ENCODE measurements at regions not wholly inside any gene's neighbourhood (a gene's known extent, or its start where the extent isn't known, plus 50 kb on each side); places are given as distances from the start of the nearest gene placed in this dataset.

GRCh38 chr11:95575517-95575916 is 214.1 kb downstream of the FAM76B start:
- H2BK5ac ChIP-seq (ENCODE audit: low read depth, low read length), result no peak overlapping the region
- H3K4me2 ChIP-seq (ENCODE audit: insufficient read depth in 1 of 2, low read depth in 2 of 2, low read length in 2 of 2), result no peak overlapping the region
- H4K20me1 ChIP-seq (replicated peaks in 1 of 2; ENCODE audit: control insufficient read depth in 1 of 2, insufficient read depth in 2 of 2, low read length in 2 of 2), result no peaks in the 10 kb centered on the region
- no peak overlapping the region for H3K4ac ChIP-seq (replicated peaks; ENCODE audit: insufficient read length, low read depth, low read length)
- no peak overlapping the region for H2BK120ac ChIP-seq (replicated peaks; ENCODE audit: low read depth, low read length)
- no peak overlapping the region for H2BK12ac ChIP-seq (ENCODE audit: low read depth, low read length)
- no peak overlapping the region for H2AK5ac ChIP-seq (ENCODE audit: low read depth, low read length)
- no peak overlapping the region for H3K14ac ChIP-seq (ENCODE audit: insufficient read length)
- no peak overlapping the region for H3K18ac ChIP-seq (ENCODE audit: extremely low read depth, low read length)
- ChIA-PET POLR2A (ENCODE audit: partially characterized antibody) (no interaction called here), CTCF (ENCODE audit: partially characterized antibody) (interaction anchor here (0.6 to 1.6 kb wide), 8 partner anchors 16 to 420 kb away, joined by 3 to 4 read pairs (median 3); no protein-coding TSS in a partner anchor)
- no peak for DNase-seq (ENCODE audit: low read depth in 1 of 2, low spot score in 2 of 2)
- H3K4me3 ChIP-seq (ENCODE audit: extremely low read depth in 1 of 4, insufficient read depth in 2 of 4, low read depth in 3 of 4, low read length in 4 of 4), result no peak overlapping the region
- H3K23ac ChIP-seq (ENCODE audit: insufficient read length), result no peak overlapping the region
- no peak for FAIRE-seq
- H3K4me1 ChIP-seq (replicated peaks in 1 of 4; ENCODE audit: control insufficient read depth in 3 of 4, insufficient read depth in 4 of 4, low read length in 3 of 4), result no peaks in the 10 kb centered on the region; a peak in 1 of 7 replicates
- H3K79me2 ChIP-seq (ENCODE audit: control insufficient read depth in 1 of 2, insufficient read depth in 2 of 2, low read length in 2 of 2), result no peaks in the 10 kb centered on the region
- H2BK20ac ChIP-seq (ENCODE audit: low read length), result no peak overlapping the region
- no peak overlapping the region for H3K56ac ChIP-seq (replicated peaks; ENCODE audit: insufficient read length, low read depth, low read length)
- H4K8ac ChIP-seq (ENCODE audit: extremely low read depth, insufficient read depth, low read length), result no peak overlapping the region
- no peak overlapping the region for H3K9ac ChIP-seq (replicated peaks in 1 of 4; ENCODE audit: extremely low read depth in 1 of 4, low read depth in 3 of 4, low read length in 3 of 4)
- no peak overlapping the region for H2BK15ac ChIP-seq (ENCODE audit: low read length)
- H3K27ac ChIP-seq (ENCODE audit: low read depth, low read length), result no peak overlapping the region
- 86% methylated on average over 2 of the region's 2 CpGs; no CpG with 5 or more reads in 1 of the 2 experiments for WGBS, 2 experiments (ENCODE audit: extremely low coverage in 1 of 2, insufficient coverage in 1 of 2, insufficient read length in 1 of 2, insufficient replicate concordance in 2 of 2, low coverage in 1 of 2, low lambda C conversion rate in 2 of 2, missing lambda C conversion rate in 1 of 2)
- no peaks in the 10 kb centered on the region for H3K23me2 ChIP-seq (ENCODE audit: low read depth, low read length)
- H3K9me3 ChIP-seq (ENCODE audit: insufficient read depth in 2 of 2, low read depth in 1 of 2, low read length in 1 of 2), result no peaks in the 10 kb centered on the region
- no peaks in the 10 kb centered on the region for H3K79me1 ChIP-seq (ENCODE audit: low read depth, low read length)
- H3K27me3 ChIP-seq (replicated peaks in 1 of 4; ENCODE audit: control insufficient read depth in 3 of 4, extremely low read depth in 1 of 4, insufficient read depth in 3 of 4, low read length in 3 of 4), result no peaks in the 10 kb centered on the region
- no peak overlapping the region for H2AFZ ChIP-seq (ENCODE audit: low read length)
- H3K36me3 ChIP-seq (ENCODE audit: control insufficient read depth in 2 of 4, insufficient read depth in 4 of 4, low read length in 3 of 4), result no peaks in the 10 kb centered on the region
- no peak overlapping the region for H4K91ac ChIP-seq (replicated peaks; ENCODE audit: insufficient read length, low read length)
- no peak overlapping the region for H4K5ac ChIP-seq (ENCODE audit: insufficient read length, low read depth, low read length)
- TF ChIP-seq CTBP2 (IDR thresholded peaks at IDR 0.05; ENCODE audit: borderline replicate concordance, insufficient read depth, insufficient read length, low read length) (no peak), CHD2 (IDR thresholded peaks at IDR 0.05; ENCODE audit: low read length) (no peak), PHF8 (conservative IDR thresholded peaks at IDR 0.05; ENCODE audit: low read depth, low read length) (no peak), CEBPB (IDR thresholded peaks at IDR 0.05; ENCODE audit: low read depth, low read length) (no peak), ATF2 (IDR thresholded peaks at IDR 0.05; ENCODE audit: low read length) (no peak)
